ELF-1 (cell line): ENCODE measurements at regions not wholly inside any gene's neighbourhood (a gene's known extent, or its start where the extent isn't known, plus 50 kb on each side); places are given as distances from the start of the nearest gene placed in this dataset.

Source experiments
- DNase-seq: peaks from one replicate; pipeline ENCODE4 v3.0.0-alpha.2; 2016; ENCODE audit warnings: low read depth, low spot score

- no peak for DNase-seq
These were observed 172.5 kb downstream of the CTTN start for GRCh38 chr11:70570693-70571395.

- DNase-seq, result no peak
These were observed 174.6 kb downstream of the CTTN start for GRCh38 chr11:70572974-70573260.

GRCh38 chr11:70573701-70574151, 175.4 kb downstream of the CTTN start:
- DNase-seq, result no peak

GRCh38 chr11:70574725-70575347, 176.5 kb downstream of the CTTN start:
- DNase-seq, result no peak

GRCh38 chr11:70575396-70576060, 177.2 kb downstream of the CTTN start:
- no peak for DNase-seq

GRCh38 chr11:70577258-70577603, 178.9 kb downstream of the CTTN start:
- no peak for DNase-seq

- no peak for DNase-seq
These were observed 179.6 kb downstream of the CTTN start for GRCh38 chr11:70577948-70578347.

- no peak for DNase-seq
These were observed 180.0 kb downstream of the CTTN start for GRCh38 chr11:70578371-70578770.

GRCh38 chr11:70578831-70579230, 180.5 kb downstream of the CTTN start:
- DNase-seq, result no peak

GRCh38 chr11:70579316-70579955, 181.1 kb downstream of the CTTN start:
- no peak for DNase-seq

GRCh38 chr11:70580036-70580805, 181.9 kb downstream of the CTTN start:
- peak; percentile 39 for DNase-seq

- no peak for DNase-seq
These were observed 183.9 kb downstream of the CTTN start for GRCh38 chr11:70581991-70582885.

- no peak for DNase-seq
These were observed 184.7 kb downstream of the CTTN start for GRCh38 chr11:70582886-70583641.

- DNase-seq, result no peak
These were observed 185.5 kb downstream of the CTTN start for GRCh38 chr11:70583781-70584218.

GRCh38 chr11:70584498-70585235, 186.3 kb downstream of the CTTN start:
- DNase-seq, result no peak

GRCh38 chr11:70585236-70585545, 186.9 kb downstream of the CTTN start:
- no peak for DNase-seq

- no peak for DNase-seq
These were observed 188.1 kb downstream of the CTTN start for GRCh38 chr11:70586261-70587074.

- no peak for DNase-seq
These were observed 188.7 kb downstream of the CTTN start for GRCh38 chr11:70587075-70587389.
